GM23248 (cell line): ENCODE measurements at regions not wholly inside any gene's neighbourhood (a gene's known extent, or its start where the extent isn't known, plus 50 kb on each side); places are given as distances from the start of the nearest gene placed in this dataset.

Experiments used
- DNase-seq: peaks from one replicate; pipeline ENCODE4 v3.0.0-alpha.2; 2015
- H2AFZ ChIP-seq: fragments of 200-600 bp; sonication (generic); 2 replicates; pipeline ENCODE4 v1.6.1; 2016; ENCODE audit warnings: antibody characterized with exemption
- H3F3A ChIP-seq: fragments of 200-600 bp; sonication (generic); 2 replicates; pipeline ENCODE4 v1.6.1; 2016; ENCODE audit warnings: mild to moderate bottlenecking, antibody characterized with exemption, mixed run types; ENCODE audit not compliant: insufficient read depth
- H3K27ac ChIP-seq: fragments of 200-600 bp; sonication (generic); 2 replicates; pipeline ENCODE4 v1.5.1; 2016; ENCODE audit warnings: mild to moderate bottlenecking
- H3K27me3 ChIP-seq: fragments of 200-600 bp; sonication (generic); replicated peaks from 2 replicates; pipeline ENCODE4 v1.6.1; 2016; ENCODE audit warnings: mild to moderate bottlenecking; ENCODE audit not compliant: insufficient read depth
- H3K36me3 ChIP-seq: fragments of 200-600 bp; sonication (generic); 2 replicates; pipeline ENCODE4 v1.6.1; 2016; ENCODE audit warnings: low read depth, mild to moderate bottlenecking
- H3K4me1 ChIP-seq: fragments of 200-600 bp; sonication (generic); 2 replicates; pipeline ENCODE4 v1.6.1; 2016; ENCODE audit warnings: mild to moderate bottlenecking; ENCODE audit not compliant: insufficient read depth
- H3K4me2 ChIP-seq: fragments of 200-600 bp; sonication (generic); one replicate; pipeline ENCODE4 v1.6.1; 2016; ENCODE audit warnings: mild to moderate bottlenecking; ENCODE audit not compliant: unreplicated experiment
- H3K4me3 ChIP-seq: fragments of 200-600 bp; sonication (generic); 2 replicates; pipeline ENCODE4 v1.5.1; 2016; ENCODE audit warnings: mild to moderate bottlenecking
- H3K79me2 ChIP-seq: fragments of 200-600 bp; sonication (generic); 2 replicates; pipeline ENCODE4 v1.6.1; 2016; ENCODE audit warnings: mild to moderate bottlenecking; ENCODE audit not compliant: insufficient read depth
- H3K9ac ChIP-seq: fragments of 200-600 bp; sonication (generic); 2 replicates; pipeline ENCODE4 v1.6.1; 2016; ENCODE audit warnings: mild to moderate bottlenecking
- H3K9me2 ChIP-seq: fragments of 200-600 bp; sonication (generic); 2 replicates; pipeline ENCODE4 v1.6.1; 2016; ENCODE audit warnings: mixed run types, mild to moderate bottlenecking, moderate library complexity; ENCODE audit not compliant: insufficient read depth
- H3K9me3 ChIP-seq: fragments of 200-600 bp; sonication (generic); one replicate; pipeline ENCODE4 v1.6.1; 2017; ENCODE audit warnings: low read depth
- H4K20me1 ChIP-seq: fragments of 200-600 bp; sonication (generic); 2 replicates; pipeline ENCODE4 v1.6.0; 2016; ENCODE audit not compliant: insufficient read depth
- EZH2 ChIP-seq: fragments of 200-600 bp; sonication (generic); IDR thresholded peaks from 2 replicates; pipeline ENCODE4 v1.6.1; 2018; ENCODE audit warnings: antibody characterized with exemption, mild to moderate bottlenecking; ENCODE audit not compliant: insufficient read depth, poor library complexity, severe bottlenecking
- EZH2phosphoT487 ChIP-seq: fragments of 200-600 bp; sonication (generic); IDR thresholded peaks from 2 replicates; pipeline ENCODE4 v1.6.1; 2018; ENCODE audit warnings: antibody characterized with exemption, moderate library complexity, mild to moderate bottlenecking, low read depth; ENCODE audit not compliant: insufficient read depth
- WGBS, 2 experiments: methylation state at CpG; one replicate each; pipeline ENCODE4 v1.1.6; 2015 to 2017; ENCODE audit warnings: low lambda C conversion rate in 2 of 2, low coverage in 1 of 2; ENCODE audit errors: missing lambda C conversion rate in 2 of 2; 5-methylcytosine and 5-hydroxymethylcytosine counted together
- in situ Hi-C: fragments of 300-500 bp; cut with MboI; formaldehyde crosslinking; loops from 2 replicates; pipeline ENCODE4 v1.15.0; 2020

DNA sequence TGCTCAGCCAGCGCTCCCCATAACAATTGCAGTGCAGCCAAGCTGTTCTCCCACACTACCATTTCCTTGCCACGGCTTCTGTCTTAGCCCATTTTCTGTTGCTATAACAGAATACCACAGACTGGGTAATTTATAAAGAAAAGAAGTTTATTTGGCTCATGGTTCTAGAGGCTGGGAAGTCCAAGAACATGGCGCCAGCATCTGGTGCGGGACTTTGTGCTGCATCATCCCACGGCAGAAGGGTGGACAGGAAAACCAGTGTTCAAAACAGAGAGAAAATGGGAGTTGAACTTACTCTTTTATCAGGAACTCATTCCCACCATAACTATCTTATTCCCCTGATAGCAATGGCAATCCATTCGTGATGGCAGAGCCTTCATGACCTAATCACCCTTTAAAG, 104.6 kb downstream of the FHDC1 start:
- in situ Hi-C loops, result no loop called here
- Histone ChIP-seq H3K79me2 (no peaks in the 10 kb centered on the region), H4K20me1 (no peaks in the 10 kb centered on the region), H3F3A (no peaks in the 10 kb centered on the region), H3K36me3 (no peaks in the 10 kb centered on the region), H3K9me3 (no peaks in the 10 kb centered on the region), H2AFZ (no peak overlapping the region), H3K4me1 (no peaks in the 10 kb centered on the region), H3K4me2 (no peak overlapping the region), H3K4me3 (no peak overlapping the region), H3K27me3 (peaks cover 11% of the 10 kb centered on the region; the same call in 1 of the 2 replicates), H3K27ac (no peak overlapping the region), H3K9me2 (no peaks in the 10 kb centered on the region), H3K9ac (no peak overlapping the region)
- no peak for DNase-seq
- TF ChIP-seq EZH2phosphoT487 (no peak), EZH2 (no peak)
- 64 to 66% methylated on average over 6 of the region's 6 CpGs for WGBS, 2 experiments

DNA sequence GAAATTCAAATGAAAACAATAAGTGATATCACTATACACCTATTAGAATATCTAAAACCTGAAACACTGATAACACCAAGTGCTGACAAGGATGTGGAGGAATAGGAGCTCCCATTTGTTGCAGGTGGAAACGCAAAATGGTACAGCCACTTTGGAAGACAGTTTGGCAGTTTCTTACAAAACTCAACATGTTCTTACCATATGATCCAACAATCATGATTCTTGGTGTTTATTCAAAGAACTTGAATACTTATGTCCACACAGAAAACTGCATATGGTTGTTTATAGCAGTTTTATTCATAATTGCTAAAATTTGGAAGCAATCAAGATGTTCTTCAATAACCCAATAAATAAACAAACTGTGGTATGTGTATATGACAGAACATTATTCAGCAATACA, 107.9 kb downstream of the FHDC1 start:
- Histone ChIP-seq H3F3A (no peaks in the 10 kb centered on the region), H3K79me2 (no peaks in the 10 kb centered on the region), H4K20me1 (no peaks in the 10 kb centered on the region), H3K27ac (no peak overlapping the region), H3K4me2 (no peak overlapping the region), H3K4me1 (no peaks in the 10 kb centered on the region), H3K36me3 (no peaks in the 10 kb centered on the region), H3K9ac (no peak overlapping the region), H2AFZ (no peak overlapping the region), H3K27me3 (0 out of 2 replicates have a peak, but pooled peaks cover 13% of the 10 kb centered on the region), H3K4me3 (no peak overlapping the region), H3K9me3 (no peaks in the 10 kb centered on the region), H3K9me2 (no peaks in the 10 kb centered on the region)
- TF ChIP-seq EZH2phosphoT487 (no peak), EZH2 (no peak)
- 71 to 78% methylated on average over 1 of the region's 1 CpG for WGBS, 2 experiments
- DNase-seq, result no peak
- in situ Hi-C loops, result no loop called here

DNA sequence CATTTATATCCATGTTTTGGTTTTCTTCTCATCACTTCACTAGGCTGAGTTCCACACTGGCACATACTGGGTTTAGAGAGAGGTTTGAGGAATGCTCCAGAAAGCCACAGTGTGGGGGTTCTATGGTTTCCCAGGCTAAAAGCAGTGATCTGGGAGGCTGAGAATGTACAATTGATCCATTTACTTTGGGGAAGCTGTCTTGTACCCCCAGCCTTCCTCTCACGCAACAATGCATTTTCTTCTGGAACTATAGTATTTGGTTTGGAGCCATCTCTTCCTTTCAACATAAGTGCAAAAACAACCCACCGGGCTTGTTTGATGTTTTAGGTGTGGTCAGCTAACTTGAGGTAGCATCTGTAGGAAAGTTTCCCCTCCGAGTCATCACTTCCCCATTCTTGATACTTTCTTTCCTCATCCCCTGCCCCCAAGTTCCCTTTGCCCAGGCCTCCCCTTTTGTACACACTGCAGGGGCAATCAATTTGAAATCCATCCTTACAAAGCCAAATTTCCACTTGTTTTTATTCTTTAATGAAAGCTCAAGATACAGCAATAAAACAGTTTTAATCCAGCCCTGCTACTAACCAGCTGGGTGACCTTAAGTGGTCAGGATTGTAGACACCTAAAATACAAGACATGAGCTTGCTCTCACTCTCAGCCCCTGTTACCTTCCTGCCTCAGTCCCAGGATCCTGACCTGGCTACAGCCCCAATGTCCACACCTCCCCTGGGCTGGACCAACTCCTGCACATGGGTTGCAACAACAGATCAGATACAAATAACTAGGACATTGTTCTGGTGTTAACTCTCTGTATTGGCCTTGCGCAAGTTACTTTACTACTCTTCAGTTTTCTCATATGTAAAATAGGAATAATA, 109.2 kb downstream of the FHDC1 start:
- Histone ChIP-seq H3K9me3 (no peaks in the 10 kb centered on the region), H3K27ac (no peak overlapping the region), H3K79me2 (no peaks in the 10 kb centered on the region), H3K4me1 (no peaks in the 10 kb centered on the region), H3F3A (no peaks in the 10 kb centered on the region), H3K9ac (no peak overlapping the region), H3K4me3 (no peak overlapping the region), H3K9me2 (no peaks in the 10 kb centered on the region), H3K27me3 (0 out of 2 replicates have a peak, but pooled peaks cover 13% of the 10 kb centered on the region), H3K36me3 (no peaks in the 10 kb centered on the region), H4K20me1 (no peaks in the 10 kb centered on the region), H2AFZ (no peak overlapping the region), H3K4me2 (no peak overlapping the region)
- in situ Hi-C loops, result no loop called here
- no peak for DNase-seq
- WGBS, 2 experiments, result 62 to 72% methylated on average over 4 of the region's 4 CpGs
- TF ChIP-seq EZH2, result no peak
- no peak for TF ChIP-seq EZH2phosphoT487

DNA sequence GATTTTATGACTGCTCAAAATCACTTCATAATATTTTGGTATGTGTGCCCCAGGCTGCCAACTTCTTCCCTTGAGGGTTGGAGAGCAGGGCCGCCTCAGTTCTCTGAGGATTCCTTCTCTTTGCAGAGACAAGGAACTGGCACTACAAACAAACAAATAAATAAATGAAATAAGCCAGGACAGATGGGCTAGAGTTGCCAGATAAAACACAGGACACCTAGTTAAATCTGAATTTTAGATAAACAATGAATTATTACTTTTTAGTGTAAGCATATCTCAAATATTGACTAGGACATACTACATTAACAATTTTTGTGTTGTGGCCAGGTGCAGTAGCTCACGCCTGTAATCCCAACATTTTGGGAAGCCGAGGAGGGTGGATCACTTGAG, 122.5 kb downstream of the FHDC1 start:
- no peak for DNase-seq
- WGBS, 2 experiments, result 60 to 67% methylated on average over 3 of the region's 3 CpGs
- TF ChIP-seq EZH2phosphoT487 (no peak), EZH2 (no peak)
- in situ Hi-C loops, result no loop called here
- no peaks in the 10 kb centered on the region for H3K4me1 ChIP-seq
- no peaks in the 10 kb centered on the region; the same call in 1 of the 2 replicates for H3K9me2 ChIP-seq
- H3K4me2 ChIP-seq, result no peak overlapping the region
- peaks cover 53% of the 10 kb centered on the region for H3K27me3 ChIP-seq
- no peaks in the 10 kb centered on the region for H3K9me3 ChIP-seq
- no peaks in the 10 kb centered on the region for H3K79me2 ChIP-seq
- H3K36me3 ChIP-seq, result no peaks in the 10 kb centered on the region
- H2AFZ ChIP-seq, result no peak overlapping the region
- no peak overlapping the region for H3K4me3 ChIP-seq
- H3K9ac ChIP-seq, result no peak overlapping the region
- H3F3A ChIP-seq, result no peaks in the 10 kb centered on the region
- no peak overlapping the region for H3K27ac ChIP-seq
- H4K20me1 ChIP-seq, result no peaks in the 10 kb centered on the region
